Gastroesophageal sphincter (tissue), 3 donors: ENCODE measurements at regions not wholly inside any gene's neighbourhood (a gene's known extent, or its start where the extent isn't known, plus 50 kb on each side); places are given as distances from the start of the nearest gene placed in this dataset.

Source experiments
- POLR2A ChIP-seq, 2 donors: fragments of 450-650 bp; IDR thresholded peaks; one replicate each; pipeline ENCODE4 v1.6.1; 2017; ENCODE audit warnings: antibody characterized with exemption in 2 of 2, mild to moderate bottlenecking in 2 of 2, moderate library complexity in 1 of 2
- TF ChIP-seq, protein P1 (sequence below), 4 experiments: fragments of 200-600 bp in 2 of 4; fragments of 450-650 bp in 2 of 4; sonication (generic) in 1 of 4; IDR thresholded peaks; one replicate each; pipeline ENCODE4 v1.5.1; 2017 to 2019; ENCODE audit warnings: antibody characterized with exemption in 4 of 4, mild to moderate bottlenecking in 2 of 4, moderate library complexity in 2 of 4

- TF ChIP-seq, protein P1, sequence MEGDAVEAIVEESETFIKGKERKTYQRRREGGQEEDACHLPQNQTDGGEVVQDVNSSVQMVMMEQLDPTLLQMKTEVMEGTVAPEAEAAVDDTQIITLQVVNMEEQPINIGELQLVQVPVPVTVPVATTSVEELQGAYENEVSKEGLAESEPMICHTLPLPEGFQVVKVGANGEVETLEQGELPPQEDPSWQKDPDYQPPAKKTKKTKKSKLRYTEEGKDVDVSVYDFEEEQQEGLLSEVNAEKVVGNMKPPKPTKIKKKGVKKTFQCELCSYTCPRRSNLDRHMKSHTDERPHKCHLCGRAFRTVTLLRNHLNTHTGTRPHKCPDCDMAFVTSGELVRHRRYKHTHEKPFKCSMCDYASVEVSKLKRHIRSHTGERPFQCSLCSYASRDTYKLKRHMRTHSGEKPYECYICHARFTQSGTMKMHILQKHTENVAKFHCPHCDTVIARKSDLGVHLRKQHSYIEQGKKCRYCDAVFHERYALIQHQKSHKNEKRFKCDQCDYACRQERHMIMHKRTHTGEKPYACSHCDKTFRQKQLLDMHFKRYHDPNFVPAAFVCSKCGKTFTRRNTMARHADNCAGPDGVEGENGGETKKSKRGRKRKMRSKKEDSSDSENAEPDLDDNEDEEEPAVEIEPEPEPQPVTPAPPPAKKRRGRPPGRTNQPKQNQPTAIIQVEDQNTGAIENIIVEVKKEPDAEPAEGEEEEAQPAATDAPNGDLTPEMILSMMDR (IDR thresholded peaks at IDR 0.05): no peak
- no peak for TF ChIP-seq POLR2A (IDR thresholded peaks at IDR 0.05)
Observed at GRCh38 chr2:239762655-239763269, 262.4 kb downstream of the NDUFA10 start.
